Mucosa of descending colon (tissue), 3 donors: ENCODE measurements at regions not wholly inside any gene's neighbourhood (a gene's known extent, or its start where the extent isn't known, plus 50 kb on each side); places are given as distances from the start of the nearest gene placed in this dataset.

Experiments used
- ATAC-seq: fragments of 200-7000 bp; cut with Tn5 transposase; one replicate; pipeline ENCODE4 v1.9.1; 2020; ENCODE audit warnings: mild to moderate bottlenecking, moderate library complexity
- DNase-seq, 3 donors: peaks; one replicate each; pipeline ENCODE4 v3.0.0-alpha.2; 2020
- H3K36me3 ChIP-seq: fragments of 200-600 bp; one replicate; pipeline ENCODE4 v1.8.0; 2021; ENCODE audit warnings: low read depth, mild to moderate bottlenecking
- H3K4me1 ChIP-seq: fragments of 200-600 bp; one replicate; pipeline ENCODE4 v1.8.0; 2021; ENCODE audit warnings: low read depth, mild to moderate bottlenecking
- H3K4me3 ChIP-seq: fragments of 200-600 bp; one replicate; pipeline ENCODE4 v1.8.0; 2021; ENCODE audit warnings: mild to moderate bottlenecking
- H3K9me3 ChIP-seq: fragments of 200-600 bp; one replicate; pipeline ENCODE4 v1.8.0; 2021; ENCODE audit warnings: mild to moderate bottlenecking
- intact Hi-C, 2 donors: fragments of 100-400 bp; cut with DNase I in 1 of 2; cut with micrococcal nuclease in 1 of 2; formaldehyde crosslinking; loops; one replicate each; pipeline versions ENCODE4 v1.11.0 to v1.11.1; 2022; cut with DNase I, micrococcal nuclease
- TF ChIP-seq, protein P1 (sequence below): fragments of 200-600 bp; IDR thresholded peaks from one replicate; pipeline ENCODE4 v1.8.0; 2022; ENCODE audit warnings: antibody characterized with exemption, mild to moderate bottlenecking
- donor health status: DM: no; HTN: no; CAD: no; lungs with moderate emphysema.
- donor health status: DM: no; HTN: no; CAD: no.
- donor health status: DM: no; HTN: yes; CAD: no.

DNA sequence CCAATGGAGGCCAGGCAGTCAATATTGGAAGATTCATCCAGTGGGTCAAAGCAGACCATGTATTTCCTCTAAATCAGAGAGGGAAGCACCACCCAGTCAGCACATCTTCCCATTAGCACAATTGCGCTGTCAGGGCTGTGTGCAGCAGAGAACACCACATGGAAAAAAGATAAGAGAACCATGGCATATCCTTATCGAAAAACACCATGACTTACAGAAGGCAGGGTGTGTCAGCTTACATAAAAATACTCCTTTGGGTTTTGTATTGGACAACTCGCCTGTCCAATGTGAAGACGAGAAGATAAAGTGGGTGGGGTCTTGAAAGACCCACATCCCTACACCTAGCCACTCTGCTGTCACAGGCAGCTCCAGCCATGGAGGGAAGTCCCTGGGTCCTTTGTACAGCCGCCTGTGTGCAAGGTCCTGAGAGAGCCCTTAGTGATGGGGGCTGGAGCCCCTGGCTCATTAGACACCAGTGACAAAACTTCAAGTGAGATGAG, 71.9 kb upstream of the SPATA31E1 start:
- DNase-seq (no peak), ATAC-seq (no peak)
- TF ChIP-seq, protein P1, sequence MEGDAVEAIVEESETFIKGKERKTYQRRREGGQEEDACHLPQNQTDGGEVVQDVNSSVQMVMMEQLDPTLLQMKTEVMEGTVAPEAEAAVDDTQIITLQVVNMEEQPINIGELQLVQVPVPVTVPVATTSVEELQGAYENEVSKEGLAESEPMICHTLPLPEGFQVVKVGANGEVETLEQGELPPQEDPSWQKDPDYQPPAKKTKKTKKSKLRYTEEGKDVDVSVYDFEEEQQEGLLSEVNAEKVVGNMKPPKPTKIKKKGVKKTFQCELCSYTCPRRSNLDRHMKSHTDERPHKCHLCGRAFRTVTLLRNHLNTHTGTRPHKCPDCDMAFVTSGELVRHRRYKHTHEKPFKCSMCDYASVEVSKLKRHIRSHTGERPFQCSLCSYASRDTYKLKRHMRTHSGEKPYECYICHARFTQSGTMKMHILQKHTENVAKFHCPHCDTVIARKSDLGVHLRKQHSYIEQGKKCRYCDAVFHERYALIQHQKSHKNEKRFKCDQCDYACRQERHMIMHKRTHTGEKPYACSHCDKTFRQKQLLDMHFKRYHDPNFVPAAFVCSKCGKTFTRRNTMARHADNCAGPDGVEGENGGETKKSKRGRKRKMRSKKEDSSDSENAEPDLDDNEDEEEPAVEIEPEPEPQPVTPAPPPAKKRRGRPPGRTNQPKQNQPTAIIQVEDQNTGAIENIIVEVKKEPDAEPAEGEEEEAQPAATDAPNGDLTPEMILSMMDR = no peak
- intact Hi-C loops = no loop called here
- Histone ChIP-seq H3K36me3 (no peaks in the 10 kb centered on the region), H3K4me1 (no peaks in the 10 kb centered on the region), H3K9me3 (no peaks in the 10 kb centered on the region), H3K4me3 (no peak overlapping the region)

DNA sequence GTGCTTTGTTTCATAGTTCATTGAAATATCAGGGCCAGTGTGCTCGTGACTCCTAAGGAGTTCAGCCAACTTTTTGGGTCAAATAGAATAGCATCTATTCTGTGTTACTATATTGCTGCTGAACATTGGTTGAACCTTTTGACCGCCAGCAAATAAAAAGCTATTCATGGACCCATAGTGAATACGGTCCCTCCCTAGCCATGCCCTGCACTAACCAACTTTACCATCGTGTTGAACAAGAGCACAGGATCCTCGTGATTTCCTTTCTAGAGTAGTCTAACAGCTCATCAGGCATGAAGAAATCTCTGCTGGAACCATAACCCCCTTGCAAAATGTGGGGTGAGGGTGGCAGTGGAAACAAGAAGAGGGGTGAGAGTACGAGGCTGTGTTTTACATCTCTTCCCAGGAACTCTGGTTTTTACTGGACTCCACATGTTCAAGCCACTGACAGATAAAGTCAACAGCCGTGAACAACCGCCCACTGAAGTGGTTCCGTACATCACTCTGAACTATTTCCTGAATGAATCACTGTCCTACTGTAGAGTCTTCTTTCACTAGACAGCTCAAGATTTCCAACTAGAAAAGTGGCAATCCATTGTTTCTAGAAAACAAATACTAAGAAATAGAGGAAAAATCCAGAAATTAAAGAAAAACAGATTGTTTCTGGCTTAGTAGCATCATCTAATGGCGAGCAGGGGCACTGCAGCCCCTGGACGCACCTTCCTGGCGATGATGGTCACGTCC, 70.1 kb upstream of the SPATA31E1 start:
- no peaks in the 10 kb centered on the region for H3K4me1 ChIP-seq
- no peaks in the 10 kb centered on the region for H3K9me3 ChIP-seq
- intact Hi-C loops = no loop called here
- H3K36me3 ChIP-seq = no peaks in the 10 kb centered on the region
- H3K4me3 ChIP-seq = no peak overlapping the region
- DNase-seq (peak in 1 of 3 donors; percentile 18), ATAC-seq (peak; percentile 24)
- TF ChIP-seq, protein P1 = peak; percentile 37

DNA sequence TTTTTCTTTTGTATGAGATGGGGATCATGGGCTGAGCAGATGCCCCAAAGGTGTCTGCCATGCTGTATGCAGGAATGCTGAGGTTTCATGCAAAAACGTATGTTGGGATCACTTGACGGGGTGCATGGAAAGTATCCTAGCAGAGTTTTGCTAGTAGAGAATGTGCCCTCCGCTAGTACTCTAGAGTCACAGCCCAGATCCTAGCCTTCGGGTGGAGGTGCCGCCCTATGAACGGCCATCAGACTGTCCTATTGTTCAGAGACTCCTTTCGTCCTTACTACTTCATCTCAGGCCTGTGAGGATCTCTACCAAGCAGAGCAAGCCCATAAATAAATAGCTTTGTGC, 69.6 kb upstream of the SPATA31E1 start:
- intact Hi-C loops = no loop called here
- H3K4me3 ChIP-seq = no peak overlapping the region
- DNase-seq = no peak
- H3K4me1 ChIP-seq = no peaks in the 10 kb centered on the region
- ATAC-seq = no peak
- no peaks in the 10 kb centered on the region for H3K9me3 ChIP-seq
- H3K36me3 ChIP-seq = no peaks in the 10 kb centered on the region
- TF ChIP-seq, protein P1 = no peak

DNA sequence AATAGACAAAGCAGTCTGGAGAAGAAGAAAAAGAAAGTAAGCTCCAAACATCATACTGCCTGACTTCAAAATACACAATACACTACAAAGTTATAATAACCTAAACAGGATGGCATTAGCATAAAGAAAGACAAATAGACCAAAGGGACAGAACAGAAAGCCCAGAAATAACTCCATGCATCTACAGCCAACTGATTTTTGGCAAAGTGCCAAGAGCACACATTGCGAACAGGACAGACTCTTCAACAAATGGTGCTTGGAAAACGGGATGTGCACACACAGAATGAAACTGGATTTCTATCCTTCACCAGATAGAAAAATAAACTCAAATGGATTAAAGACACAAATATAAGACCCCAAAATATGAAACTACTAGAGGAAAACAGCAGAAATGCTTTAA, 66.6 kb upstream of the SPATA31E1 start:
- DNase-seq (peak in 1 of 3 donors; percentile 36), ATAC-seq (no peak)
- Histone ChIP-seq H3K9me3 (no peaks in the 10 kb centered on the region), H3K4me1 (no peaks in the 10 kb centered on the region), H3K4me3 (no peak overlapping the region), H3K36me3 (no peaks in the 10 kb centered on the region)
- intact Hi-C loops = no loop called here
- TF ChIP-seq, protein P1 = no peak

DNA sequence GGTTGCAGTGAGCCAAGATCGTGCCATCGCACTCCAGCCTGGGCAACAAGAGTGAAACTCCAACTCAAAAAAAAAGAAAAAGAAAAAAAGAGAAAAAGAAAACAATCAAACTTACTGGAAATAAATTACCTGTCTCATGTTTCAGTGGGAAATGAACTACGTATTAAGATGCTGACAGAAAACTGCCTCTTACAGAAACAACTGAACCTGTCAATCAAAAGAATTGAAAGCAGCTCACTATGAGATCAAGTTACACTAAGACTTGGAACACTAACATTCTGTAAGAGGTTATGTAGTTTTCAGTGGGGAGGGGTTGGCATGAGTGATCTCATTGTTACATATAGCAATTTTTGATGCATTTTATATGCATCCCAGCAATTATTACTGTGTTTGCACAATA, 64.4 kb upstream of the SPATA31E1 start:
- no peak for ATAC-seq
- H3K4me3 ChIP-seq = no peak overlapping the region
- intact Hi-C loops = no loop called here

More for the DNA sequence above, 64.4 kb upstream of the SPATA31E1 start:
- TF ChIP-seq, protein P1 = no peak
- H3K36me3 ChIP-seq = no peaks in the 10 kb centered on the region
- H3K9me3 ChIP-seq = no peaks in the 10 kb centered on the region
- DNase-seq = no peak
- H3K4me1 ChIP-seq = no peaks in the 10 kb centered on the region
